A549 (cell line): ENCODE measurements at regions not wholly inside any gene's neighbourhood (a gene's known extent, or its start where the extent isn't known, plus 50 kb on each side); places are given as distances from the start of the nearest gene placed in this dataset.

ENCODE experiments used
- CTCF ChIP-seq: fragments of >200 bp; sonication (Bioruptor Twin); formaldehyde crosslinking; IDR thresholded peaks from 3 replicates; pipeline ENCODE4 v1.5.1; 2016
- HES2 ChIP-seq: fragments of >200 bp; sonication (Bioruptor Twin); formaldehyde crosslinking; IDR thresholded peaks from 2 replicates; pipeline ENCODE4 v1.6.1; 2016
- HOXB13 ChIP-seq: fragments of 250-450 bp; sonication (Bioruptor Pico); IDR thresholded peaks from 2 replicates; pipeline ENCODE4 v1.5.0; 2020; ENCODE audit warnings: low read depth, mild to moderate bottlenecking, moderate library complexity
- MAZ ChIP-seq: fragments of 150-350 bp; IDR thresholded peaks from 2 replicates; pipeline ENCODE4 v1.6.1; 2014; ENCODE audit warnings: antibody characterized with exemption, low read depth, low read length, borderline replicate concordance
- NR3C1 ChIP-seq: fragments of >200 bp; sonication (Bioruptor Twin); formaldehyde crosslinking; IDR thresholded peaks from 3 replicates; pipeline ENCODE4 v1.6.1; 2017
- POLR2A ChIP-seq: IDR thresholded peaks from 2 replicates; pipeline ENCODE4 v1.6.1; 2012; ENCODE audit warnings: mild to moderate bottlenecking, low read length
- RFX5 ChIP-seq: fragments of 450-650 bp; IDR thresholded peaks from 2 replicates; pipeline ENCODE4 v1.7.1; 2014; ENCODE audit warnings: antibody characterized with exemption, mild to moderate bottlenecking, moderate library complexity

GRCh38 chr13:86087244-86087643 is 288.0 kb upstream of the SLITRK6 start:
- TF ChIP-seq RFX5 (no peak), HOXB13 (CRISPR knock-in tag) (no peak), NR3C1 (no peak), CTCF (no peak), HES2 (no peak), MAZ (no peak), POLR2A (no peak)
